WERI-Rb-1 (cell line): ENCODE measurements at regions not wholly inside any gene's neighbourhood (a gene's known extent, or its start where the extent isn't known, plus 50 kb on each side); places are given as distances from the start of the nearest gene placed in this dataset.
A peak's percentile ranks its signal among the peaks of the same experiment; 100 is the strongest.

ENCODE experiments used
- DNase-seq: peaks from one replicate; pipeline ENCODE4 v3.0.0-alpha.2; 2020
- H3K27ac ChIP-seq: fragments of 250-450 bp; sonication (Bioruptor Pico); 2 replicates; pipeline ENCODE4 v1.5.1; 2020; ENCODE audit warnings: mild to moderate bottlenecking, moderate library complexity
- H3K27me3 ChIP-seq: fragments of 250-450 bp; sonication (Bioruptor Pico); 2 replicates; pipeline ENCODE4 v1.5.1; 2021; ENCODE audit warnings: mild to moderate bottlenecking, low read depth, moderate library complexity; ENCODE audit not compliant: insufficient read depth, severe bottlenecking
- H3K36me3 ChIP-seq: fragments of 250-450 bp; sonication (Bioruptor Pico); 2 replicates; pipeline ENCODE4 v1.5.1; 2020; ENCODE audit warnings: mild to moderate bottlenecking, moderate library complexity
- H3K4me3 ChIP-seq: 2 replicates; pipeline ENCODE4 v1.5.1; 2011; ENCODE audit warnings: low read depth, mild to moderate bottlenecking, control low read depth, low read length
- H3K9me3 ChIP-seq: fragments of 250-450 bp; sonication (Bioruptor Pico); 2 replicates; pipeline ENCODE4 v1.5.1; 2021; ENCODE audit warnings: mild to moderate bottlenecking, moderate library complexity; ENCODE audit not compliant: severe bottlenecking
- CTCF ChIP-seq: IDR thresholded peaks from 2 replicates; pipeline ENCODE4 v1.5.1; 2011; ENCODE audit warnings: low read depth, mild to moderate bottlenecking, control low read depth, inconsistent platforms, low read length

GRCh38 chr3:189025866-189026265 lies 145.9 kb upstream of the TPRG1 start:
- Histone ChIP-seq H3K27me3 (no peaks in the 10 kb centered on the region), H3K36me3 (no peaks in the 10 kb centered on the region), H3K4me3 (no peak overlapping the region), H3K27ac (no peak overlapping the region), H3K9me3 (no peaks in the 10 kb centered on the region)
- TF ChIP-seq CTCF: no peak
- no peak for DNase-seq

- Histone ChIP-seq H3K4me3 (no peak overlapping the region), H3K36me3 (no peaks in the 10 kb centered on the region), H3K27ac (no peak overlapping the region), H3K9me3 (no peaks in the 10 kb centered on the region), H3K27me3 (no peaks in the 10 kb centered on the region)
- TF ChIP-seq CTCF: no peak
- DNase-seq: no peak
Observed at GRCh38 chr3:189027626-189028155, 144.1 kb upstream of the TPRG1 start.

GRCh38 chr3:189038773-189039745 lies 132.7 kb upstream of the TPRG1 start:
- TF ChIP-seq CTCF: no peak
- Histone ChIP-seq H3K27me3 (no peaks in the 10 kb centered on the region), H3K27ac (no peak overlapping the region), H3K36me3 (no peaks in the 10 kb centered on the region), H3K4me3 (no peak overlapping the region), H3K9me3 (no peaks in the 10 kb centered on the region)
- no peak for DNase-seq

- TF ChIP-seq CTCF: no peak
- Histone ChIP-seq H3K9me3 (no peaks in the 10 kb centered on the region), H3K4me3 (no peak overlapping the region), H3K27me3 (no peaks in the 10 kb centered on the region), H3K36me3 (no peaks in the 10 kb centered on the region), H3K27ac (no peak overlapping the region)
- no peak for DNase-seq
Observed at GRCh38 chr3:189040656-189041335, 131.0 kb upstream of the TPRG1 start.

GRCh38 chr3:189041482-189042090 lies 130.2 kb upstream of the TPRG1 start:
- H3K4me3 ChIP-seq: no peak overlapping the region
- peak; percentile 60 for DNase-seq
- TF ChIP-seq CTCF: peak; percentile 62

More at GRCh38 chr3:189041482-189042090, 130.2 kb upstream of the TPRG1 start:
- Histone ChIP-seq H3K27ac (no peak overlapping the region), H3K9me3 (no peaks in the 10 kb centered on the region), H3K27me3 (no peaks in the 10 kb centered on the region), H3K36me3 (no peaks in the 10 kb centered on the region)
